Gastroesophageal sphincter (tissue), 4 donors: ENCODE measurements at regions not wholly inside any gene's neighbourhood (a gene's known extent, or its start where the extent isn't known, plus 50 kb on each side); places are given as distances from the start of the nearest gene placed in this dataset.

ENCODE experiments used
- ATAC-seq: fragments of 150-250 bp; one replicate; pipeline ENCODE4 v1.9.1; 2016; ENCODE audit warnings: mild to moderate bottlenecking, moderate library complexity
- H3K27ac ChIP-seq, 4 donors: fragments of 200-600 bp; sonication (generic) in 3 of 4; 1 replicate in 3 of 4; 2 replicates in 1 of 4; pipeline ENCODE4 v1.5.1; 2016 to 2019
- H3K27me3 ChIP-seq: fragments of 200-600 bp; sonication (generic); one replicate; pipeline ENCODE4 v1.5.1; 2019
- H3K36me3 ChIP-seq, 2 donors: fragments of 200-600 bp; sonication (generic); one replicate each; pipeline ENCODE4 v1.5.1; 2019; ENCODE audit warnings: control low read depth in 1 of 2
- H3K4me1 ChIP-seq, 3 donors: fragments of 200-600 bp; sonication (generic); 1 replicate in 2 of 3; 2 replicates in 1 of 3; pipeline ENCODE4 v1.5.1; 2016 to 2019; ENCODE audit warnings: control low read depth in 2 of 3
- H3K4me3 ChIP-seq, 2 donors: fragments of 200-600 bp; sonication (generic); one replicate each; pipeline ENCODE4 v1.5.1; 2019; ENCODE audit warnings: mild to moderate bottlenecking in 1 of 2, moderate library complexity in 1 of 2
- H3K9me3 ChIP-seq, 3 donors: fragments of 200-600 bp; sonication (generic); one replicate each; pipeline ENCODE4 v1.5.1; 2017 to 2019; ENCODE audit warnings: control low read depth in 2 of 3
- EP300 ChIP-seq: sonication (generic); formaldehyde crosslinking; IDR thresholded peaks from one replicate; pipeline ENCODE4 v1.6.1; 2017; ENCODE audit warnings: antibody characterized with exemption, mild to moderate bottlenecking
- POLR2A ChIP-seq, 2 donors: fragments of 450-650 bp; IDR thresholded peaks; one replicate each; pipeline ENCODE4 v1.6.1; 2017; ENCODE audit warnings: antibody characterized with exemption in 2 of 2, mild to moderate bottlenecking in 2 of 2, moderate library complexity in 1 of 2
- POLR2AphosphoS5 ChIP-seq: sonication (generic); formaldehyde crosslinking; IDR thresholded peaks from one replicate; pipeline ENCODE4 v1.6.1; 2017; ENCODE audit warnings: antibody characterized with exemption
- WGBS, 2 donors: methylation state at CpG; one replicate each; pipeline ENCODE4 v1.1.5; 2018; ENCODE audit warnings: low coverage in 1 of 2; 5-methylcytosine and 5-hydroxymethylcytosine counted together
- TF ChIP-seq, protein P1 (sequence below), 4 experiments: fragments of 200-600 bp in 2 of 4; fragments of 450-650 bp in 2 of 4; sonication (generic) in 1 of 4; IDR thresholded peaks; one replicate each; pipeline ENCODE4 v1.5.1; 2017 to 2019; ENCODE audit warnings: antibody characterized with exemption in 4 of 4, mild to moderate bottlenecking in 2 of 4, moderate library complexity in 2 of 4

DNA sequence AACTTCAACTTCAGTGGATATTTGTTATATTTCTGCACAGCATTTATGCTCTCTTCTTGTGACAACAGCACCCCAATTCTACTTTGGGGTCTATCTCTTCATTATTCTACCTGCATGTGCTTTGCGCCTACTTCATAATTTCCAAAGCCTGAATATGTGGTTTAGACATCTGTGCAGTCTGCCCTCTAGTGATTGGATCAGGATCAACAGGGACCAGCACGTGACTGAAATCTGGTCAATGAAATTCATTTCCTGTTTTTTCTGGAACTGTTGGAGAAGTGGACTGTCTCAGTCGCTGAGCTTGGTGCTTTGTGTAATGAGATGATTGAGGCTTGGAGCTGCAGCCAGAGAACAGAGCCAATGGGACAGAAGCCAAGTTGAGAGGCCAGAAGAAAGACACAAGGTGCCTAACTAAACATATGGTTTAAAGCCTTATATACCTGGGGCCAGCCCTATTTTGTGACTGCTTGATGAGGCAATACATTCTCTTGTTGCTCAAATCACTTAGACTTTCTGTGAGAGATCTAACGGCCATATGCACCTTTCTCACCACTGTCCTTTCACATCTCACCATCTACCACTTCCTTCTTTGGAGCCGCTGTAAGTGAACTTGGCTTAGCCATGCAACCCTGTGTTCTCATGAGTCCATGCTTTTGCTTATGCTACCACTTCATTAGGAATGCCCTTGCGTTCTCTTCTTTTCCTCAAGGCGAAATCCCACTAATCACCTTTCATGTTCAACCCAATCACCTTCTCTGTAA, 68.8 kb upstream of the PPP2R2B start:
- Histone ChIP-seq H3K9me3 (no peaks in the 10 kb centered on the region), H3K36me3 (no peaks in the 10 kb centered on the region), H3K27ac (no peak overlapping the region), H3K27me3 (peaks cover 4% of the 10 kb centered on the region), H3K4me3 (no peak overlapping the region), H3K4me1 (no peaks in the 10 kb centered on the region)
- TF ChIP-seq, protein P1, sequence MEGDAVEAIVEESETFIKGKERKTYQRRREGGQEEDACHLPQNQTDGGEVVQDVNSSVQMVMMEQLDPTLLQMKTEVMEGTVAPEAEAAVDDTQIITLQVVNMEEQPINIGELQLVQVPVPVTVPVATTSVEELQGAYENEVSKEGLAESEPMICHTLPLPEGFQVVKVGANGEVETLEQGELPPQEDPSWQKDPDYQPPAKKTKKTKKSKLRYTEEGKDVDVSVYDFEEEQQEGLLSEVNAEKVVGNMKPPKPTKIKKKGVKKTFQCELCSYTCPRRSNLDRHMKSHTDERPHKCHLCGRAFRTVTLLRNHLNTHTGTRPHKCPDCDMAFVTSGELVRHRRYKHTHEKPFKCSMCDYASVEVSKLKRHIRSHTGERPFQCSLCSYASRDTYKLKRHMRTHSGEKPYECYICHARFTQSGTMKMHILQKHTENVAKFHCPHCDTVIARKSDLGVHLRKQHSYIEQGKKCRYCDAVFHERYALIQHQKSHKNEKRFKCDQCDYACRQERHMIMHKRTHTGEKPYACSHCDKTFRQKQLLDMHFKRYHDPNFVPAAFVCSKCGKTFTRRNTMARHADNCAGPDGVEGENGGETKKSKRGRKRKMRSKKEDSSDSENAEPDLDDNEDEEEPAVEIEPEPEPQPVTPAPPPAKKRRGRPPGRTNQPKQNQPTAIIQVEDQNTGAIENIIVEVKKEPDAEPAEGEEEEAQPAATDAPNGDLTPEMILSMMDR (IDR thresholded peaks at IDR 0.05): peak in 1 of 4 experiments; percentile 12
- TF ChIP-seq POLR2AphosphoS5: no peak
- WGBS, 2 donors: 71 to 76% methylated on average over 4 to 6 of the region's 7 CpGs
- ATAC-seq: no peak

DNA sequence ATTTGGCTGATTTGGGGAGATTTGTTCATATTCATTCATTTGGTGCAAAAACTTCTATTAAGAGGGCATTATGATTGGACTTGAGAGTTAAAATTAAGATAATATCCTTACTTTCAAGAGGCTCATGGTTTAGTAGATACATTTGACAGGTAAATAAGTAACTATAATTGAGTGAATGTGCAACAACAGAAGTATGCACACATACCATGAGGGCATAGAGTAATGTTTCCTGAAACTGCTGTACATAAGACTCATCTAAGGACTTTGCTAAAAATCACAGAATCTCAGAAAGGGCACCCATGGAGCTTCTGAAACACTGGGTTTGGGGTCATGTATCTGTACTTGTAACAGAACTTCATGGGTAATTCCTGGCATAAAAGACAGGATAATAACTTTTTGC, 70.1 kb upstream of the PPP2R2B start:
- ATAC-seq: no peak

DNA sequence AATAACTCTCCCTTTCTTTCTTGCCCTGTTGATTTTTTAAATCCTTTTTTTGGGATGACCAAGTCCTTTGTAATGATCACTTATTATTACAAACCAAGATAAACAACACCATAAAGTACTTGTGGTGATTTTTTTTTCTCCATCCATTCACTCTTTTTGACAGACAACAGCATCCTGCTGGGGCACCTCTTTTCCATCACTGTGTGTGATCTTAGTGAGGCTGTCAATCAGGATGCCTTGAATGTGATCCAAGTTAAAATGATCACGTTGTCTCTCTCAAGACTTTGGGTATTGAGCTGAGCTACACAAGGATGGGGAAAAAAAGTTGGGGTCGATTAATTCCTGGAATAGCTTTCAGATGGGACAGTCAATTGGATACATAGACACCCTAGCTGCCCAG, 73.6 kb upstream of the PPP2R2B start:
- no peak for ATAC-seq
- no peak for TF ChIP-seq EP300
- TF ChIP-seq POLR2AphosphoS5: no peak
- TF ChIP-seq, protein P1 (IDR thresholded peaks at IDR 0.05): no peak
- no peak for TF ChIP-seq POLR2A (IDR thresholded peaks at IDR 0.05)
- Histone ChIP-seq H3K27ac (no peak overlapping the region), H3K27me3 (no peaks in the 10 kb centered on the region), H3K4me1 (no peaks in the 10 kb centered on the region), H3K36me3 (no peaks in the 10 kb centered on the region), H3K9me3 (no peaks in the 10 kb centered on the region), H3K4me3 (no peak overlapping the region)
- 14 to 50% methylated on average over 1 to 2 of the region's 2 CpGs for WGBS, 2 donors

More for the DNA sequence above, 70.1 kb upstream of the PPP2R2B start:
- no peaks in the 10 kb centered on the region for H3K36me3 ChIP-seq
- peaks cover 4% of the 10 kb centered on the region for H3K27me3 ChIP-seq
- H3K9me3 ChIP-seq: no peaks in the 10 kb centered on the region
- no peaks in the 10 kb centered on the region for H3K4me1 ChIP-seq
- H3K27ac ChIP-seq: no peak overlapping the region
- no peak overlapping the region for H3K4me3 ChIP-seq
- TF ChIP-seq, protein P1 (IDR thresholded peaks at IDR 0.05): no peak
- no peak for TF ChIP-seq EP300
- TF ChIP-seq POLR2A (IDR thresholded peaks at IDR 0.05): no peak
- TF ChIP-seq POLR2AphosphoS5: no peak

DNA sequence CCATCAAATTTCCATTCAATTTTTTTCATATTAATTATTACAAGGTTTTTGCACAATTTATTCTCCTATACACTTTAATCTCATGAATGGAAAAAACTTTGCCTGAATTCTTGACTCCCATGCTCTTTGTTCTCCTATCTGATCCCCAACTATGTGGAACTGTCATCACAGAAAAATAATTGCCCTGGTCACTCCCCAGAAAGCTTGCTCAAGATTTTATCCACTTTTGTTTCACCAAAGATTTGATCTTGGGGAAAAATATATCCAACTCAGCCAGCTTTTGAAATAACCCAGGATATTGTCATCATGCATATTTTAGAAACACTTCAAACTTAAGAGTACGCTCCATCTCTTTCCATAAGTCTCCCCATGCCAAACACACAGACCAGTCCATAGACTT, 77.7 kb upstream of the PPP2R2B start:
- no peak for TF ChIP-seq POLR2A (IDR thresholded peaks at IDR 0.05)
- no peak for TF ChIP-seq POLR2AphosphoS5
- TF ChIP-seq EP300: no peak
- TF ChIP-seq, protein P1 (IDR thresholded peaks at IDR 0.05): no peak
- no peak for ATAC-seq
- Histone ChIP-seq H3K9me3 (no peaks in the 10 kb centered on the region), H3K27me3 (no peaks in the 10 kb centered on the region), H3K27ac (no peak overlapping the region), H3K4me1 (no peaks in the 10 kb centered on the region), H3K4me3 (no peak overlapping the region), H3K36me3 (no peaks in the 10 kb centered on the region)
- WGBS, 2 donors: 83 to 93% methylated on average over 1 of the region's 1 CpG

DNA sequence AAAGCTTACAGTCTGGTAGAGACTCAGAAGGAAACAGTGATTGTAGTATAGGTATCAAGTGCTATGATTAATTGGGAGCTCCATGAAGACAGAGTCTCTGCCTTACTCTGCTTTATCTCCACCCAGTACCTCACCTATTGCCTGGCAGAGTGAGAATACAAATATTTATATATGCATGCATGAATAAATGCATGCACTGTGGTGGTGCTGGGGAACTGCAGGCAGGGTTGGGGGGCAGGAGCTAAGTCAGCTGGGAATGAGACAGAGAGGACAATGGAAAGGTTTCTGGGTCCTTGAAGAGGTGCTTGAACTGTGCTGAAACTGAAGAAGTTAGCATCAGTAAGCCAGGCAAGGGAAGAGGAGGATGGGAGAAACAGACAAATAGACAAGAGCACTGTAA, 80.8 kb upstream of the PPP2R2B start:
- Histone ChIP-seq H3K36me3 (no peaks in the 10 kb centered on the region), H3K27ac (no peak overlapping the region), H3K4me3 (no peak overlapping the region), H3K27me3 (no peaks in the 10 kb centered on the region), H3K9me3 (no peaks in the 10 kb centered on the region), H3K4me1 (no peaks in the 10 kb centered on the region)
- ATAC-seq: no peak
- TF ChIP-seq, protein P1 (IDR thresholded peaks at IDR 0.05): no peak
- TF ChIP-seq POLR2AphosphoS5 (no peak), POLR2A (IDR thresholded peaks at IDR 0.05) (no peak), EP300 (no peak)
